Adrenal gland (tissue), 5 donors: ENCODE measurements at regions not wholly inside any gene's neighbourhood (a gene's known extent, or its start where the extent isn't known, plus 50 kb on each side); places are given as distances from the start of the nearest gene placed in this dataset.

Experiments used
- POLR2A ChIP-seq, 2 donors: fragments of 450-650 bp; IDR thresholded peaks; one replicate each; pipeline ENCODE4 v1.6.1; 2017; ENCODE audit warnings: antibody characterized with exemption in 2 of 2, mild to moderate bottlenecking in 2 of 2, moderate library complexity in 1 of 2
- TF ChIP-seq, protein P1 (sequence below), 6 experiments: fragments of 450-650 bp in 4 of 6; fragments of 200-600 bp in 2 of 6; sonication (generic) in 1 of 6; IDR thresholded peaks; 1 replicate in 5 of 6; 2 replicates in 1 of 6; pipeline versions ENCODE4 v1.5.1 to v1.8.0; 2016 to 2021; ENCODE audit warnings: antibody characterized with exemption in 6 of 6, mild to moderate bottlenecking in 2 of 6, moderate library complexity in 1 of 6
- donor health status: DM: no; HTN: no; CAD: no.

GRCh38 chr7:153109566-153109965 lies 350.0 kb downstream of the ACTR3B start:
- TF ChIP-seq, protein P1, sequence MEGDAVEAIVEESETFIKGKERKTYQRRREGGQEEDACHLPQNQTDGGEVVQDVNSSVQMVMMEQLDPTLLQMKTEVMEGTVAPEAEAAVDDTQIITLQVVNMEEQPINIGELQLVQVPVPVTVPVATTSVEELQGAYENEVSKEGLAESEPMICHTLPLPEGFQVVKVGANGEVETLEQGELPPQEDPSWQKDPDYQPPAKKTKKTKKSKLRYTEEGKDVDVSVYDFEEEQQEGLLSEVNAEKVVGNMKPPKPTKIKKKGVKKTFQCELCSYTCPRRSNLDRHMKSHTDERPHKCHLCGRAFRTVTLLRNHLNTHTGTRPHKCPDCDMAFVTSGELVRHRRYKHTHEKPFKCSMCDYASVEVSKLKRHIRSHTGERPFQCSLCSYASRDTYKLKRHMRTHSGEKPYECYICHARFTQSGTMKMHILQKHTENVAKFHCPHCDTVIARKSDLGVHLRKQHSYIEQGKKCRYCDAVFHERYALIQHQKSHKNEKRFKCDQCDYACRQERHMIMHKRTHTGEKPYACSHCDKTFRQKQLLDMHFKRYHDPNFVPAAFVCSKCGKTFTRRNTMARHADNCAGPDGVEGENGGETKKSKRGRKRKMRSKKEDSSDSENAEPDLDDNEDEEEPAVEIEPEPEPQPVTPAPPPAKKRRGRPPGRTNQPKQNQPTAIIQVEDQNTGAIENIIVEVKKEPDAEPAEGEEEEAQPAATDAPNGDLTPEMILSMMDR (IDR thresholded peaks at IDR 0.05) = no peak
- TF ChIP-seq POLR2A (IDR thresholded peaks at IDR 0.05) = no peak
